DND-41 (cell line): ENCODE measurements at regions not wholly inside any gene's neighbourhood (a gene's known extent, or its start where the extent isn't known, plus 50 kb on each side); places are given as distances from the start of the nearest gene placed in this dataset.

Experiments used
- ATAC-seq: fragments of 200-7000 bp; cut with Tn5 transposase; 3 replicates; pipeline ENCODE4 v1.9.1; 2021; ENCODE audit warnings: low read depth; ENCODE audit not compliant: insufficient read depth
- DNase-seq: peaks from one replicate; pipeline ENCODE4 v3.0.0-alpha.2; 2020
- H2AFZ ChIP-seq: 2 replicates; pipeline ENCODE4 v1.6.0; 2012; ENCODE audit warnings: low read depth, low read length
- H3K27ac ChIP-seq: 2 replicates; pipeline ENCODE4 v1.5.1; 2012; ENCODE audit warnings: low read length, inconsistent platforms
- H3K27me3 ChIP-seq: fragments of 200-600 bp; sonication (generic); 2 replicates; pipeline ENCODE4 v1.6.0; 2012; ENCODE audit warnings: low read length, mild to moderate bottlenecking, inconsistent platforms; ENCODE audit not compliant: insufficient read depth, poor library complexity
- H3K36me3 ChIP-seq: 2 replicates; pipeline ENCODE4 v1.5.1; 2012; ENCODE audit warnings: low read length, inconsistent platforms; ENCODE audit not compliant: insufficient read depth
- H3K4me1 ChIP-seq: 2 replicates; pipeline ENCODE4 v1.5.1; 2012; ENCODE audit warnings: mild to moderate bottlenecking, low read length; ENCODE audit not compliant: insufficient read depth
- H3K4me2 ChIP-seq: 2 replicates; pipeline ENCODE4 v1.6.0; 2012; ENCODE audit warnings: mild to moderate bottlenecking, moderate library complexity, low read length, inconsistent platforms; ENCODE audit not compliant: insufficient read depth
- H3K4me3 ChIP-seq, 2 experiments: fragments of 200-600 bp in 1 of 2; shearing (Covaris generic) in 1 of 2; 2 replicates each; pipeline ENCODE4 v1.5.1; 2012 to 2016; ENCODE audit warnings: inconsistent platforms in 2 of 2, low read length in 2 of 2, mild to moderate bottlenecking in 2 of 2, low read depth in 1 of 2, moderate library complexity in 1 of 2
- H3K79me2 ChIP-seq: 2 replicates; pipeline ENCODE4 v1.6.0; 2012; ENCODE audit warnings: low read length, inconsistent platforms; ENCODE audit not compliant: insufficient read depth
- H3K9ac ChIP-seq: 2 replicates; pipeline ENCODE4 v1.6.0; 2012; ENCODE audit warnings: low read depth, mild to moderate bottlenecking, inconsistent platforms, low read length, moderate library complexity
- H3K9me3 ChIP-seq: 2 replicates; pipeline ENCODE4 v1.5.1; 2012; ENCODE audit warnings: low read length, moderate library complexity, mild to moderate bottlenecking, inconsistent platforms; ENCODE audit not compliant: insufficient read depth, severe bottlenecking
- H4K20me1 ChIP-seq: 2 replicates; pipeline ENCODE4 v1.6.0; 2012; ENCODE audit warnings: low read length; ENCODE audit not compliant: insufficient read depth
- EZH2 ChIP-seq: IDR thresholded peaks from 3 replicates; pipeline ENCODE4 v1.6.1; 2012; ENCODE audit warnings: borderline replicate concordance, low read depth, mild to moderate bottlenecking, moderate library complexity, low read length, inconsistent platforms; ENCODE audit not compliant: severe bottlenecking
- TF ChIP-seq, protein P1 (sequence below): IDR thresholded peaks from 2 replicates; pipeline ENCODE4 v1.5.1; 2012; ENCODE audit warnings: borderline replicate concordance, low read length, moderate library complexity, mild to moderate bottlenecking; ENCODE audit not compliant: poor library complexity, severe bottlenecking; ENCODE audit errors: extremely low read depth

DNA sequence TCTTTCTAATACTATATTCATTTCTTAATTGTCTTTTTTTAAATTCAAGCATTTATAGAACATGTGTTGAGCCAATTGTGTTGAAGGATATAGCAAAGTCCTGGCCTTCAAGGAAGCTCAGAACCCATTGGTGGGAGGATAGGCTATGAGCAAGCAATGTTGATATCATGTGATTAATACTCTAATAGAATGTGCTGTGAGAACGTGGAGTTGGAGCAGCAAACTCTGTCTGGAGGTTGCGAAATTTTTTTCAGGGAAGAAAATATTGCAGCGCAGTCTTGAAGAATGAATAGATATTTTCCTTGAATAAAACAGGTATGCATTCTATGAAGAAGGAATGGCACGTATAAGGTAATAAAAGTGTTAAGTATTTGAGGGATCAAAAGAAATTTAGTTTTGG lies 229.2 kb upstream of the KCNK2 start:
- Histone ChIP-seq H2AFZ (no peak overlapping the region), H3K79me2 (no peaks in the 10 kb centered on the region), H3K4me1 (no peaks in the 10 kb centered on the region), H3K36me3 (no peaks in the 10 kb centered on the region), H3K27ac (no peak overlapping the region), H3K9ac (no peak overlapping the region), H3K9me3 (no peaks in the 10 kb centered on the region), H3K4me3 (no peak overlapping the region), H4K20me1 (no peaks in the 10 kb centered on the region), H3K27me3 (no peaks in the 10 kb centered on the region), H3K4me2 (no peak overlapping the region)
- ATAC-seq (no peak), DNase-seq (no peak)
- TF ChIP-seq EZH2, result no peak
- TF ChIP-seq, protein P1, sequence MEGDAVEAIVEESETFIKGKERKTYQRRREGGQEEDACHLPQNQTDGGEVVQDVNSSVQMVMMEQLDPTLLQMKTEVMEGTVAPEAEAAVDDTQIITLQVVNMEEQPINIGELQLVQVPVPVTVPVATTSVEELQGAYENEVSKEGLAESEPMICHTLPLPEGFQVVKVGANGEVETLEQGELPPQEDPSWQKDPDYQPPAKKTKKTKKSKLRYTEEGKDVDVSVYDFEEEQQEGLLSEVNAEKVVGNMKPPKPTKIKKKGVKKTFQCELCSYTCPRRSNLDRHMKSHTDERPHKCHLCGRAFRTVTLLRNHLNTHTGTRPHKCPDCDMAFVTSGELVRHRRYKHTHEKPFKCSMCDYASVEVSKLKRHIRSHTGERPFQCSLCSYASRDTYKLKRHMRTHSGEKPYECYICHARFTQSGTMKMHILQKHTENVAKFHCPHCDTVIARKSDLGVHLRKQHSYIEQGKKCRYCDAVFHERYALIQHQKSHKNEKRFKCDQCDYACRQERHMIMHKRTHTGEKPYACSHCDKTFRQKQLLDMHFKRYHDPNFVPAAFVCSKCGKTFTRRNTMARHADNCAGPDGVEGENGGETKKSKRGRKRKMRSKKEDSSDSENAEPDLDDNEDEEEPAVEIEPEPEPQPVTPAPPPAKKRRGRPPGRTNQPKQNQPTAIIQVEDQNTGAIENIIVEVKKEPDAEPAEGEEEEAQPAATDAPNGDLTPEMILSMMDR, result no peak

DNA sequence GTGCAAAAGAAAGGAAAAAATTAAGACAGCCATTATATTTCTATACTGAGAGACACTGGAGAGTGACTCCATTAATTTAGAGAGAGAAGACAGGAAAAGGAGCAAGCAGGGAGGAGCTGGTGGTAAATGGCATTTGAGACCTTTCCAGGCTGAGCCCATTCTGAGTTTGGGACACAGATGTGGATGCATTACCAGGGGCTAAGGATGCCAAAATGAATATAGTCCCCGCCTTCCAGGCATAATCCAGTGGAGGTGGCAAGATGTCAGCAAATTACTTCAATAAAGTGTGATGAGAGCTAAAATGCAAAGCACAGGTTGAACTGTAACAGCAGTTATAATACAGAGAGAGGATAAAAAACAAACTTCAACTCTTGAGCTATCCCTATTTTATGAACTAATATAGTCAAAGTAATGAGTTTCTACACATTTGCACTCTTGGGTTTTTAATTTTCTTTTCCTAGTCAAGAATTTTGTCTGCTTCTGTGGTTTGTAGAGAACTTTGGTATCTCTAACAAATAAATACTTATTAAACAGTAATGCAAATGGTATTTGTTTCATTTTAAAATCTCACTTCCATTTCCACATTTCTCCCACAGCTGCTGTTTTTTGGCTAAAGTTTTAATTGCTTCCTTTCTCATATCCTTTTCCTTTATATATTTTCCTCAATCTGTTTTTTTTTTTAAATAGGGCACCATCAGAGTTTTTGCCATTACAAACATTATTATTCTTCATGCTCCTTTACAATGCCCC lies 228.2 kb upstream of the KCNK2 start:
- H3K36me3 ChIP-seq, result no peaks in the 10 kb centered on the region
- H3K4me1 ChIP-seq, result no peaks in the 10 kb centered on the region
- DNase-seq (no peak), ATAC-seq (no peak)
- H4K20me1 ChIP-seq, result no peaks in the 10 kb centered on the region
- H3K27ac ChIP-seq, result no peak overlapping the region
- no peaks in the 10 kb centered on the region for H3K9me3 ChIP-seq
- no peak overlapping the region for H3K9ac ChIP-seq
- no peak for TF ChIP-seq EZH2
- TF ChIP-seq, protein P1, result no peak
- H3K27me3 ChIP-seq, result no peaks in the 10 kb centered on the region
- H3K79me2 ChIP-seq, result no peaks in the 10 kb centered on the region
- no peak overlapping the region for H2AFZ ChIP-seq
- H3K4me3 ChIP-seq, result no peak overlapping the region
- no peak overlapping the region for H3K4me2 ChIP-seq

DNA sequence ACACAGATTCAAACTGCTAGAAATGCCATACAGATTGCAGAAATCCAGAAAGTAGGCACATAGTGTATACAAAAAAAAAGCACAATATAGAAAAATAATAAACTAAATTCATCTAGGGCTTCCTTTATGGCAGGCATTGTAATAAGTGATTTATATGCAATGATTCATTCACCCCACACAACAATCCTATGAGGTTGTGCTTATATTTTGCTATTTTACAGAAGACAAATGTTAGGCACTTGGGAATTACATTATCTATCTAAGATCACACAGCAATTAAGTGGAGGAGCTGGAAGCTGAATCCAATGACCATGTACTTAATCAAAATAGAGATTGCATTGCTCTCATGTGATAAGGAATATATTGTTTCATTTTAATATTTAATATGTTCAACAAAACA lies 225.7 kb upstream of the KCNK2 start:
- no peak for TF ChIP-seq EZH2
- TF ChIP-seq, protein P1, result no peak
- DNase-seq (no peak), ATAC-seq (no peak)
- no peaks in the 10 kb centered on the region for H3K36me3 ChIP-seq
- H2AFZ ChIP-seq, result no peak overlapping the region
- no peaks in the 10 kb centered on the region for H3K4me1 ChIP-seq
- H4K20me1 ChIP-seq, result no peaks in the 10 kb centered on the region
- no peaks in the 10 kb centered on the region for H3K27me3 ChIP-seq
- H3K27ac ChIP-seq, result no peak overlapping the region
- no peaks in the 10 kb centered on the region for H3K9me3 ChIP-seq
- no peak overlapping the region for H3K4me3 ChIP-seq
- no peak overlapping the region for H3K4me2 ChIP-seq
- H3K9ac ChIP-seq, result no peak overlapping the region
- no peaks in the 10 kb centered on the region for H3K79me2 ChIP-seq
